HCT116 (cell line): ENCODE measurements at regions not wholly inside any gene's neighbourhood (a gene's known extent, or its start where the extent isn't known, plus 50 kb on each side); places are given as distances from the start of the nearest gene placed in this dataset.

ENCODE experiments used
- ATAC-seq: fragments of 200-7000 bp; cut with Tn5 transposase; 2 replicates; pipeline ENCODE4 v1.9.1; 2020; ENCODE audit warnings: mild to moderate bottlenecking, moderate library complexity
- BruUV-seq: library from RNA; stranded (reverse); fragments of 400-500 nt; replicated peaks from 2 replicates; lab custom pipeline; 2021; lab: Mats Ljungman, UMichigan
- CTCF ChIA-PET: fragments of 300-600 bp; sonication (Branson Sonifier 250); formaldehyde crosslinking; loops from one replicate; lab custom pipeline; 2021; ENCODE audit warnings: antibody characterized with exemption; lab: Charles Lee
- POLR2A ChIA-PET: fragments of 300-600, 350-600 bp; sonication (Branson Sonifier 250); formaldehyde crosslinking; loops from one replicate; lab custom pipeline; 2021; ENCODE audit warnings: antibody characterized with exemption; lab: Charles Lee
- RAD21 ChIA-PET, 2 experiments: fragments of 300-600 bp; sonication (Branson Sonifier 250); formaldehyde crosslinking; loops; one replicate each; lab custom pipeline; 2023; ENCODE audit warnings: low total read pairs in 2 of 2; ENCODE audit not compliant: uncharacterized antibody in 2 of 2, unreplicated experiment in 2 of 2, low non-redundant PET in 1 of 2; lab: Charles Lee
- DNase-seq: peaks from one replicate; pipeline ENCODE4 v3.0.0-alpha.2; 2010; ENCODE audit warnings: low read depth, low spot score
- H2AFZ ChIP-seq: fragments of 200-600 bp; shearing (Covaris generic), sonication (generic); 2 replicates; pipeline ENCODE4 v1.6.1; 2017; ENCODE audit warnings: low read depth, mixed run types, mixed read lengths, antibody characterized with exemption, low read length; ENCODE audit not compliant: poor library complexity, severe bottlenecking
- H3K27ac ChIP-seq: 2 replicates; pipeline ENCODE4 v1.5.1; 2012; ENCODE audit warnings: low read depth, low read length
- H3K27me3 ChIP-seq: fragments of 200-600 bp; sonication (generic); 2 replicates; pipeline ENCODE4 v1.6.1; 2016; ENCODE audit warnings: mixed run types, low read length, mixed read lengths; ENCODE audit not compliant: insufficient read depth
- H3K36me3 ChIP-seq, 2 experiments: fragments of 200-500 bp in 1 of 2; fragments of 200-600 bp in 1 of 2; sonication (Bioruptor generic) in 1 of 2; sonication (generic) in 1 of 2; 2 replicates each; pipeline versions ENCODE4 v1.5.1 to v1.6.1; 2014 to 2016; ENCODE audit warnings: low read length in 2 of 2, inconsistent platforms in 1 of 2, mixed read lengths in 1 of 2, mixed run types in 1 of 2; ENCODE audit not compliant: insufficient read depth in 2 of 2, control insufficient read depth in 1 of 2
- H3K4me1 ChIP-seq, 2 experiments: fragments of 200-600 bp in 1 of 2; sonication (generic) in 1 of 2; 2 replicates each; pipeline versions ENCODE4 v1.5.1 to v1.6.1; 2012 to 2017; ENCODE audit warnings: low read length in 2 of 2, inconsistent platforms in 1 of 2, mild to moderate bottlenecking in 1 of 2, mixed read lengths in 1 of 2, mixed run types in 1 of 2, moderate library complexity in 1 of 2; ENCODE audit not compliant: insufficient read depth in 2 of 2, control insufficient read depth in 1 of 2
- H3K4me2 ChIP-seq: fragments of 200-600 bp; sonication (generic); 2 replicates; pipeline ENCODE4 v1.6.1; 2017; ENCODE audit warnings: mixed run types, low read length, mixed read lengths
- H3K4me3 ChIP-seq, 2 experiments: fragments of 200-600 bp in 1 of 2; sonication (generic) in 1 of 2; replicated peaks in 1 of 2; 2 replicates each; pipeline ENCODE4 v1.5.1; 2011 to 2016; ENCODE audit warnings: low read length in 2 of 2, control low read depth in 1 of 2, low read depth in 1 of 2, mild to moderate bottlenecking in 1 of 2, mixed read lengths in 1 of 2, mixed run types in 1 of 2
- H3K79me2 ChIP-seq: fragments of 200-600 bp; sonication (generic); 2 replicates; pipeline ENCODE4 v1.6.1; 2017; ENCODE audit warnings: mild to moderate bottlenecking, mixed run types, low read length, moderate library complexity, mixed read lengths; ENCODE audit not compliant: insufficient read depth
- H3K9ac ChIP-seq: fragments of 200-600 bp; sonication (generic); 2 replicates; pipeline ENCODE4 v1.6.1; 2016; ENCODE audit warnings: low read length, mixed read lengths
- H3K9me2 ChIP-seq: fragments of 200-600 bp; sonication (generic), shearing (Covaris generic); 2 replicates; pipeline ENCODE4 v1.6.1; 2017; ENCODE audit warnings: mixed run types, mild to moderate bottlenecking, moderate library complexity; ENCODE audit not compliant: insufficient read depth
- H3K9me3 ChIP-seq, 2 experiments: fragments of 200-500 bp in 1 of 2; fragments of 200-600 bp in 1 of 2; sonication (Bioruptor generic) in 1 of 2; sonication (generic) in 1 of 2; 2 replicates each; pipeline ENCODE4 v1.6.1; 2014 to 2017; ENCODE audit warnings: low read length in 2 of 2, mixed read lengths in 2 of 2, inconsistent platforms in 1 of 2, low read depth in 1 of 2, mild to moderate bottlenecking in 1 of 2, mixed run types in 1 of 2, moderate library complexity in 1 of 2; ENCODE audit not compliant: control insufficient read depth in 1 of 2, insufficient read depth in 1 of 2
- H4K20me1 ChIP-seq: fragments of 200-600 bp; sonication (generic), shearing (Covaris generic); 2 replicates; pipeline ENCODE4 v1.6.1; 2017; ENCODE audit warnings: mixed run types, mild to moderate bottlenecking, moderate library complexity; ENCODE audit not compliant: insufficient read depth
- CEBPB ChIP-seq: IDR thresholded peaks from 2 replicates; pipeline ENCODE4 v1.6.1; 2012; ENCODE audit warnings: low read depth
- JUND ChIP-seq: IDR thresholded peaks from 2 replicates; pipeline ENCODE4 v1.6.1; 2012
- POLR2AphosphoS5 ChIP-seq: IDR thresholded peaks from 2 replicates; pipeline ENCODE4 v1.6.1; 2011; ENCODE audit warnings: mild to moderate bottlenecking, low read depth, low read length, moderate library complexity
- RAD21 ChIP-seq: IDR thresholded peaks from 2 replicates; pipeline ENCODE4 v1.6.1; 2012; ENCODE audit warnings: low read depth, mild to moderate bottlenecking
- SP1 ChIP-seq: IDR thresholded peaks from 2 replicates; pipeline ENCODE4 v1.6.1; 2012; ENCODE audit warnings: low read depth
- SRF ChIP-seq: IDR thresholded peaks from 2 replicates; pipeline ENCODE4 v1.6.1; 2012; ENCODE audit warnings: low read depth
- TCF7L2 ChIP-seq: IDR thresholded peaks from 2 replicates; pipeline ENCODE4 v1.7.0; 2011; ENCODE audit warnings: borderline replicate concordance, inconsistent platforms; ENCODE audit not compliant: insufficient read depth, insufficient read length; ENCODE audit errors: extremely low read depth
- intact Hi-C: fragments of 100-400 bp; cut with micrococcal nuclease; formaldehyde crosslinking; loops from 2 replicates; pipeline ENCODE4 v1.10.0; 2022
- TF ChIP-seq, protein P1 (sequence below): IDR thresholded peaks from 2 replicates; pipeline ENCODE4 v1.6.1; 2011; ENCODE audit warnings: mild to moderate bottlenecking, low read length, moderate library complexity; ENCODE audit not compliant: insufficient replicate concordance; ENCODE audit errors: extremely low read depth
- TF ChIP-seq, protein P2 (sequence below), 3 experiments: fragments of 200-600 bp in 1 of 3; sonication (generic) in 1 of 3; IDR thresholded peaks in 2 of 3; conservative IDR thresholded peaks in 1 of 3; 2 replicates each; pipeline ENCODE4 v1.5.1; 2012 to 2017; ENCODE audit warnings: low read depth in 2 of 3, low read length in 2 of 3, antibody characterized with exemption in 1 of 3, borderline replicate concordance in 1 of 3, control low read depth in 1 of 3, mild to moderate bottlenecking in 1 of 3, mixed read lengths in 1 of 3, mixed run types in 1 of 3, moderate library complexity in 1 of 3; ENCODE audit not compliant: insufficient read depth in 1 of 3

- no peaks in the 10 kb centered on the region for H3K9me3 ChIP-seq
- no peaks in the 10 kb centered on the region for H3K9me2 ChIP-seq
- ATAC-seq (no peak), DNase-seq (no peak)
- H3K79me2 ChIP-seq: no peaks in the 10 kb centered on the region
- H2AFZ ChIP-seq: no peak overlapping the region
- H3K4me2 ChIP-seq: no peak overlapping the region
- H3K9ac ChIP-seq: no peak overlapping the region
- no peak overlapping the region for H3K27ac ChIP-seq
- ChIA-PET CTCF (no interaction called here), RAD21 (no interaction called here), POLR2A (no interaction called here)
- TF ChIP-seq CEBPB (no peak), TCF7L2 (no peak), SP1 (no peak), RAD21 (no peak), JUND (no peak), POLR2AphosphoS5 (no peak), SRF (no peak)
- TF ChIP-seq, protein P1, sequence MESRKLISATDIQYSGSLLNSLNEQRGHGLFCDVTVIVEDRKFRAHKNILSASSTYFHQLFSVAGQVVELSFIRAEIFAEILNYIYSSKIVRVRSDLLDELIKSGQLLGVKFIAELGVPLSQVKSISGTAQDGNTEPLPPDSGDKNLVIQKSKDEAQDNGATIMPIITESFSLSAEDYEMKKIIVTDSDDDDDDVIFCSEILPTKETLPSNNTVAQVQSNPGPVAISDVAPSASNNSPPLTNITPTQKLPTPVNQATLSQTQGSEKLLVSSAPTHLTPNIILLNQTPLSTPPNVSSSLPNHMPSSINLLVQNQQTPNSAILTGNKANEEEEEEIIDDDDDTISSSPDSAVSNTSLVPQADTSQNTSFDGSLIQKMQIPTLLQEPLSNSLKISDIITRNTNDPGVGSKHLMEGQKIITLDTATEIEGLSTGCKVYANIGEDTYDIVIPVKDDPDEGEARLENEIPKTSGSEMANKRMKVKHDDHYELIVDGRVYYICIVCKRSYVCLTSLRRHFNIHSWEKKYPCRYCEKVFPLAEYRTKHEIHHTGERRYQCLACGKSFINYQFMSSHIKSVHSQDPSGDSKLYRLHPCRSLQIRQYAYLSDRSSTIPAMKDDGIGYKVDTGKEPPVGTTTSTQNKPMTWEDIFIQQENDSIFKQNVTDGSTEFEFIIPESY: no peak
- TF ChIP-seq, protein P2, sequence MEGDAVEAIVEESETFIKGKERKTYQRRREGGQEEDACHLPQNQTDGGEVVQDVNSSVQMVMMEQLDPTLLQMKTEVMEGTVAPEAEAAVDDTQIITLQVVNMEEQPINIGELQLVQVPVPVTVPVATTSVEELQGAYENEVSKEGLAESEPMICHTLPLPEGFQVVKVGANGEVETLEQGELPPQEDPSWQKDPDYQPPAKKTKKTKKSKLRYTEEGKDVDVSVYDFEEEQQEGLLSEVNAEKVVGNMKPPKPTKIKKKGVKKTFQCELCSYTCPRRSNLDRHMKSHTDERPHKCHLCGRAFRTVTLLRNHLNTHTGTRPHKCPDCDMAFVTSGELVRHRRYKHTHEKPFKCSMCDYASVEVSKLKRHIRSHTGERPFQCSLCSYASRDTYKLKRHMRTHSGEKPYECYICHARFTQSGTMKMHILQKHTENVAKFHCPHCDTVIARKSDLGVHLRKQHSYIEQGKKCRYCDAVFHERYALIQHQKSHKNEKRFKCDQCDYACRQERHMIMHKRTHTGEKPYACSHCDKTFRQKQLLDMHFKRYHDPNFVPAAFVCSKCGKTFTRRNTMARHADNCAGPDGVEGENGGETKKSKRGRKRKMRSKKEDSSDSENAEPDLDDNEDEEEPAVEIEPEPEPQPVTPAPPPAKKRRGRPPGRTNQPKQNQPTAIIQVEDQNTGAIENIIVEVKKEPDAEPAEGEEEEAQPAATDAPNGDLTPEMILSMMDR (IDR thresholded peaks at IDR 0.05 in 2 of 3, conservative IDR thresholded peaks at IDR 0.05 in 1 of 3; ENCODE audit: borderline replicate concordance in 1 of 3, insufficient read depth in 1 of 3, low read depth in 2 of 3, low read length in 2 of 3): no peak
- no peaks in the 10 kb centered on the region for H3K27me3 ChIP-seq
- no peaks in the 10 kb centered on the region for H3K36me3 ChIP-seq
- BruUV-seq: no TSS peak
- intact Hi-C loops: no loop called here
- no peaks in the 10 kb centered on the region for H4K20me1 ChIP-seq
- no peak overlapping the region for H3K4me3 ChIP-seq
- no peaks in the 10 kb centered on the region for H3K4me1 ChIP-seq
Measured at GRCh38 chr6:129955584-129955983, 62.8 kb upstream of the L3MBTL3 start.
